IMR-90 (cell line): ENCODE measurements at regions not wholly inside any gene's neighbourhood (a gene's known extent, or its start where the extent isn't known, plus 50 kb on each side); places are given as distances from the start of the nearest gene placed in this dataset.

Source experiments
- ATAC-seq: fragments of 200-7000 bp; cut with Tn5 transposase; 2 replicates; pipeline ENCODE4 v1.9.1; 2020; ENCODE audit warnings: low read depth, mild to moderate bottlenecking, moderate library complexity
- BruUV-seq: library from RNA; stranded (reverse); fragments of 400-500 nt; replicated peaks from 2 replicates; lab custom pipeline; 2021; lab: Mats Ljungman, UMichigan
- CTCF ChIA-PET: fragments of 300-600 bp; formaldehyde crosslinking; extraction: SDS; loops from one replicate; lab custom pipeline; 2021; ENCODE audit warnings: antibody characterized with exemption; lab: Yijun Ruan, JAX
- POLR2A ChIA-PET: fragments of 300-600 bp; sonication (Branson Sonifier 250); formaldehyde crosslinking; loops from one replicate; lab custom pipeline; 2022; ENCODE audit warnings: antibody characterized with exemption; ENCODE audit not compliant: unreplicated experiment; lab: Charles Lee
- DNase-seq: peaks from one replicate; pipeline ENCODE4 v3.0.0; 2013
- H2AFZ ChIP-seq: replicated peaks from 2 replicates; pipeline ENCODE3; 2013; ENCODE audit warnings: low read length, mild to moderate bottlenecking; ENCODE audit not compliant: poor library complexity
- H2AK5ac ChIP-seq: 2 replicates; pipeline ENCODE4 v1.6.1; 2013; ENCODE audit warnings: low read depth, low read length, inconsistent platforms
- H2AK9ac ChIP-seq: replicated peaks from 2 replicates; pipeline ENCODE3; 2013; ENCODE audit warnings: mild to moderate bottlenecking, low read depth, low read length, moderate library complexity; ENCODE audit not compliant: poor library complexity
- H2BK120ac ChIP-seq: 2 replicates; pipeline ENCODE4 v1.6.1; 2013; ENCODE audit warnings: low read depth, low read length, inconsistent platforms
- H2BK15ac ChIP-seq: 3 replicates; pipeline ENCODE4 v1.6.1; 2013; ENCODE audit warnings: low read depth, low read length, inconsistent platforms
- H2BK20ac ChIP-seq: 2 replicates; pipeline ENCODE4 v1.6.1; 2013; ENCODE audit warnings: low read depth, mild to moderate bottlenecking, inconsistent platforms, low read length, moderate library complexity
- H2BK5ac ChIP-seq: 2 replicates; pipeline ENCODE4 v1.6.1; 2013; ENCODE audit warnings: mild to moderate bottlenecking, low read depth, low read length, inconsistent platforms; ENCODE audit not compliant: poor library complexity, severe bottlenecking
- H3K14ac ChIP-seq: replicated peaks from 2 replicates; pipeline ENCODE4 v1.6.1; 2013; ENCODE audit warnings: low read depth, low read length, inconsistent platforms
- H3K18ac ChIP-seq: 2 replicates; pipeline ENCODE4 v1.6.1; 2013; ENCODE audit warnings: low read depth, low read length, control low read depth
- H3K23ac ChIP-seq: 2 replicates; pipeline ENCODE4 v1.6.1; 2013; ENCODE audit warnings: low read depth, low read length, inconsistent platforms
- H3K27ac ChIP-seq: 2 replicates; pipeline ENCODE4 v1.5.1; 2013; ENCODE audit warnings: mild to moderate bottlenecking, control low read depth, low read length; ENCODE audit not compliant: insufficient read depth
- H3K27me3 ChIP-seq: 2 replicates; pipeline ENCODE4 v1.6.1; 2013; ENCODE audit warnings: low read length; ENCODE audit not compliant: control insufficient read depth, insufficient read depth
- H3K36me3 ChIP-seq: 2 replicates; pipeline ENCODE4 v1.6.1; 2013; ENCODE audit warnings: low read length, mixed read lengths; ENCODE audit not compliant: control insufficient read depth, insufficient read depth
- H3K4ac ChIP-seq: 2 replicates; pipeline ENCODE4 v1.6.1; 2013; ENCODE audit warnings: low read depth, low read length, inconsistent platforms
- H3K4me1 ChIP-seq: 2 replicates; pipeline ENCODE4 v1.6.1; 2013; ENCODE audit warnings: low read length, mixed read lengths; ENCODE audit not compliant: control insufficient read depth, insufficient read depth
- H3K4me2 ChIP-seq: 2 replicates; pipeline ENCODE4 v1.6.1; 2013; ENCODE audit warnings: low read depth, mild to moderate bottlenecking, control low read depth, low read length, moderate library complexity
- H3K4me3 ChIP-seq: 2 replicates; pipeline ENCODE4 v1.5.1; 2013; ENCODE audit warnings: low read depth, mild to moderate bottlenecking, control low read depth, low read length, moderate library complexity; ENCODE audit not compliant: insufficient read depth
- H3K56ac ChIP-seq: 2 replicates; pipeline ENCODE4 v1.6.1; 2013; ENCODE audit warnings: low read length, inconsistent platforms; ENCODE audit not compliant: insufficient read depth; ENCODE audit errors: extremely low read depth
- H3K79me1 ChIP-seq, 2 experiments: 2 replicates each; pipeline ENCODE4 v1.6.1; 2013; ENCODE audit warnings: low read length in 2 of 2, inconsistent platforms in 1 of 2, low read depth in 1 of 2
- H3K9ac ChIP-seq: 2 replicates; pipeline ENCODE4 v1.6.1; 2013; ENCODE audit warnings: low read depth, low read length, control low read depth
- H3K9me1 ChIP-seq: 2 replicates; pipeline ENCODE4 v1.6.1; 2013; ENCODE audit warnings: low read length, inconsistent platforms; ENCODE audit not compliant: insufficient read depth
- H3K9me3 ChIP-seq: 2 replicates; pipeline ENCODE4 v1.6.1; 2013; ENCODE audit warnings: low read length; ENCODE audit not compliant: control insufficient read depth, insufficient read depth
- H4K20me1 ChIP-seq: 2 replicates; pipeline ENCODE4 v1.6.1; 2013; ENCODE audit warnings: low read length, inconsistent platforms; ENCODE audit not compliant: insufficient read depth
- H4K5ac ChIP-seq: 2 replicates; pipeline ENCODE4 v1.6.1; 2013; ENCODE audit warnings: mild to moderate bottlenecking, low read depth, low read length, control low read depth
- H4K8ac ChIP-seq, 2 experiments: 2 replicates each; pipeline ENCODE4 v1.6.1; 2013; ENCODE audit warnings: low read depth in 2 of 2, low read length in 2 of 2, control low read depth in 1 of 2, inconsistent platforms in 1 of 2
- H4K91ac ChIP-seq: 2 replicates; pipeline ENCODE4 v1.6.1; 2013; ENCODE audit warnings: low read depth, low read length, inconsistent platforms; ENCODE audit not compliant: insufficient read depth
- CEBPB ChIP-seq: IDR thresholded peaks from 2 replicates; pipeline ENCODE4 v1.6.1; 2012; ENCODE audit warnings: low read depth, low read length, improper control_type of control experiment
- CHD1 ChIP-seq: IDR thresholded peaks from 2 replicates; pipeline ENCODE4 v1.6.1; 2012; ENCODE audit warnings: low read depth, low read length, improper control_type of control experiment
- ELK1 ChIP-seq: fragments of 150-350 bp; IDR thresholded peaks from 2 replicates; pipeline ENCODE4 v1.6.1; 2016; ENCODE audit warnings: low read depth, mild to moderate bottlenecking, low read length, moderate library complexity, borderline replicate concordance
- FOS ChIP-seq: fragments of 150-350 bp; IDR thresholded peaks from 2 replicates; pipeline ENCODE4 v1.6.1; 2016; ENCODE audit warnings: low read depth, low read length
- MAFK ChIP-seq: IDR thresholded peaks from 2 replicates; pipeline ENCODE4 v1.6.1; 2012; ENCODE audit warnings: low read depth, low read length, improper control_type of control experiment
- MAZ ChIP-seq: IDR thresholded peaks from 2 replicates; pipeline ENCODE4 v1.6.1; 2012; ENCODE audit warnings: low read depth, mild to moderate bottlenecking, low read length, improper control_type of control experiment, moderate library complexity, borderline replicate concordance
- NFE2L2 ChIP-seq: fragments of 150-350 bp; IDR thresholded peaks from 2 replicates; pipeline ENCODE4 v1.6.1; 2016; ENCODE audit warnings: low read depth, mild to moderate bottlenecking, low read length
- RAD21 ChIP-seq: IDR thresholded peaks from 2 replicates; pipeline ENCODE4 v1.6.1; 2012; ENCODE audit warnings: low read length, improper control_type of control experiment
- RCOR1 ChIP-seq: IDR thresholded peaks from 2 replicates; pipeline ENCODE4 v1.6.1; 2012; ENCODE audit warnings: mild to moderate bottlenecking, low read length, improper control_type of control experiment; ENCODE audit not compliant: insufficient replicate concordance
- RFX5 ChIP-seq: IDR thresholded peaks from 2 replicates; pipeline ENCODE4 v1.8.0; 2012; ENCODE audit warnings: low read depth, mild to moderate bottlenecking, low read length, moderate library complexity
- SMC3 ChIP-seq: fragments of 150-350 bp; IDR thresholded peaks from 2 replicates; pipeline ENCODE4 v1.6.1; 2016; ENCODE audit warnings: low read depth, mild to moderate bottlenecking, antibody characterized with exemption, low read length, moderate library complexity
- WGBS, 2 experiments: methylation state at CpG; one replicate each; pipeline versions ENCODE4 v1.1.5 to v1.1.7; 2013; ENCODE audit warnings: missing lambda C conversion rate in 2 of 2; ENCODE audit not compliant: insufficient read length in 1 of 2; ENCODE audit errors: extremely low coverage in 2 of 2; 5-methylcytosine and 5-hydroxymethylcytosine counted together
- dilution Hi-C: fragments of 300-500 bp; cut with HindIII; formaldehyde crosslinking; loops from one replicate; pipeline ENCODE4 v1.14.3; 2018; ENCODE audit warnings: low sequenced_read_pairs; ENCODE audit not compliant: unreplicated experiment
- in situ Hi-C: fragments of 300-500 bp; cut with MboI; formaldehyde crosslinking; loops from 3 replicates; pipeline ENCODE4 v1.14.3; 2019; ENCODE audit warnings: low sequenced_read_pairs, inconsistent platforms, mixed read lengths
- intact Hi-C: fragments of 100-400 bp; cut with micrococcal nuclease; formaldehyde crosslinking; loops from 2 replicates; pipeline ENCODE4 v1.10.0; 2022

GRCh38 chr20:12893019-12893418 is 115.8 kb upstream of the SPTLC3 start:
- no CpG with 5 or more reads among the region's 5 CpGs for WGBS, 2 experiments
- TF ChIP-seq MAFK (no peak), SMC3 (no peak), CEBPB (no peak), FOS (no peak), RAD21 (no peak), CHD1 (no peak), NFE2L2 (no peak), RFX5 (no peak), MAZ (no peak), RCOR1 (no peak), ELK1 (no peak)
- in situ Hi-C loops (no loop called here), dilution Hi-C loops (no loop called here), intact Hi-C loops (no loop called here)
- Histone ChIP-seq H4K20me1 (no peaks in the 10 kb centered on the region), H2BK5ac (no peak overlapping the region), H3K4me1 (no peaks in the 10 kb centered on the region), H3K4me3 (no peak overlapping the region), H4K8ac (no peak overlapping the region), H3K79me1 (no peaks in the 10 kb centered on the region), H3K56ac (no peak overlapping the region), H3K4ac (no peak overlapping the region), H3K27ac (no peak overlapping the region), H2AK9ac (no peak overlapping the region), H2BK20ac (no peak overlapping the region), H2AK5ac (no peak overlapping the region), H2AFZ (no peak overlapping the region), H3K9ac (no peak overlapping the region), H3K4me2 (no peak overlapping the region), H3K27me3 (no peaks in the 10 kb centered on the region), H2BK120ac (no peak overlapping the region), H3K14ac (no peak overlapping the region), H3K23ac (no peak overlapping the region), H3K36me3 (no peaks in the 10 kb centered on the region), H3K18ac (no peak overlapping the region), H4K5ac (no peak overlapping the region), H3K9me1 (no peaks in the 10 kb centered on the region), H2BK15ac (no peak overlapping the region), H4K91ac (no peak overlapping the region), H3K9me3 (no peaks in the 10 kb centered on the region)
- ATAC-seq: no peak
- no peak for DNase-seq
- POLR2A ChIA-PET: no interaction called here
- no TSS peak for BruUV-seq
- CTCF ChIA-PET: no interaction called here
